ENCODE measurements at regions not wholly inside any gene's neighbourhood (a gene's known extent, or its start where the extent isn't known, plus 50 kb on each side); places are given as distances from the start of the nearest gene placed in this dataset.
"Not testable (repeated sequence)": the region's sequence is repeated elsewhere in the genome, so short reads cannot be mapped to it uniquely, and the experiment has no call there.

DNA sequence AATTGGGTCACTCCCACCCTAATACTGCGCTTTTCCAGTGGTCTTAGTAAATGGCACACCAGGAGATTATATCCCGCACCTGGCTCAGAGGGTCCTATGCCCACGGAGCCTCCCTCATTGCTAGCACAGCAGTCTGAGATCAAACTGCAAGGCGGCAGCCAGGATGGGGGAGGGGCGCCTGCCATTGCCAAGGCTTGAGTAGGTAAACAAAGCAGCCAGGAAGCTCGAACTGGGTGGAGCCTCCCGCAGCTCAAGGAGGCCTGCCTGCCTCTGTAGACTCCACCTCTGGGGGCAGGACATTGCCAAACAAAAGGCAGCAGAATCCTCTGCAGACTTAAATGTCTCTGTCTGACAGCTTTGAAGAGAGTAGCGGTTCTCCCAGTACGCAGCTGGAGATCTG, 52.4 kb upstream of the PMPCB start:
- DNase-seq = peak; percentile 33 to 51

DNA sequence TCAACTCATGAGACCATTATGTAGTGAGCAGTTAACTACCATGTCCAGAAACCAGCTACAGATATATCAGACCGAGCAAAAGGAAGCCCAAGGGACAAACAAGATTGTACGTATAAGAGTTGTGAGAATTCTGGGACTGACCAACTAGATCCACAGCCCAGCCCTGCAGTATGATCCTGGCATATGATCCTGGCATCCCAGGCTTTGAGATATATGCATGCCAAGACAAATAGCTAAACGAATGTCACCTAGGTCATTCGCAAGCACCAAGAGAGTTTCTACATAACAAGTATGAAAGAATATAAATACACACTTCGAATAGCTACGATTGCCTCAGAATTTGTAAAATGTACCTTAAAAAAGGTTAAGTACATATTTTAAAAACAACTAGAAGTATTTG, 56.4 kb upstream of the PMPCB start:
- DNase-seq = no peak

DNA sequence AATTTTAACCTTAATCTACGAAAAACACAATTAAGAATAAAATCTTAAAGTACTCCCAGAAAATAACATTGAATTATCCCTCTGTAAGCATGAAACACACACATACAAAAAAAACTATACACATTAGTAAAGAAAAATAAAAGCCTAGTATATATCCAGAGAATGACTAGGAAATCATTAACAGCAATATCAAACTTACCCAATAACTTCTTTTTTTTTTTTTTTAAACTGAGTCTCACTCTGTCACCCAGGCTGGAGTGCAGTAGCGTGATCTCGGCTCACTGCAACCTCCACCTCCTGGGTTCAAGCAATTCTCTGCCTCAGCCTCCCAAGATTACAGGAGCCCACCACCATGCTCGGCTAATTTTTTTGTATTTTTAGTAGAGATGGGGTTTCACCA, 61.4 kb upstream of the PMPCB start:
- not testable (repeated sequence) for DNase-seq

- DNase-seq = not testable (repeated sequence)
Measured at GRCh38 chr7:103234877-103235276, 62.4 kb upstream of the PMPCB start.

DNA sequence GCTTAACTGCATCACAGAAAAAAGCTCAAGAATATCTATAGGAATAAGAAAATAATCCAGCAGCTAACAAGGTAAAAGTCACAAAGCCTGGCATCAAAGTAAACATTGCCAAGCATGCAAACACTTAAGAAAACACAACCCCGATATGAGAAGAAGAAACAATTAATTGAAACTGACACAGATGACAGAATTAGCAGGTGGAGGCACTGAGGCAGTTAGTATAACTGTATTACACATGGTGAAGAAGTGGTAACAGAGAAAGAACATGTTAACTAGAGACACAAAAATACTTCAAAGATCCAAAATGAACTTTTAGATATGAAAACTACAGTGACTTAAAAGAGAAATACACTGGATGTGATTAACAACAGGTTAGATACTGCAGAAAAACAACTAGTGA, 69.4 kb upstream of the PMPCB start:
- not testable (repeated sequence) for DNase-seq

DNA sequence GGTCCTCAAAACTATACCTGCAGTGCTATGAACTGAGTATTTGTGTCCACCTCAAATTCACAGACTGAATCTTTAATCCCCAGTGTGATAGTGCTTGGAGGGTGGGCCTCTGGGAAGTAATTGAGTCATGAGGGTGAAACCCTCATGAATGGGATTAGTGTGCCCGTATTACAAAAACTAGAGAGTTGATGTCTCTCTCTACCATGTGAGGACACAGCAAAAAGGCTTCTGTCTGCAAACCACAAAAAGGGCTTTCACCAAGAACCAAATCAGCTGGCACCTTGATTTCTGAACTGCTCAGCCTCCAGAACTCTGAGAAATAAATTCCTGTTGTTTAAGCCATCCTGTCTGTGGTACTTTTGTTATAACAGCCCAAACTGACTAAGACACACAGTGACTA, 71.4 kb upstream of the PMPCB start:
- DNase-seq = not testable (repeated sequence)

DNA sequence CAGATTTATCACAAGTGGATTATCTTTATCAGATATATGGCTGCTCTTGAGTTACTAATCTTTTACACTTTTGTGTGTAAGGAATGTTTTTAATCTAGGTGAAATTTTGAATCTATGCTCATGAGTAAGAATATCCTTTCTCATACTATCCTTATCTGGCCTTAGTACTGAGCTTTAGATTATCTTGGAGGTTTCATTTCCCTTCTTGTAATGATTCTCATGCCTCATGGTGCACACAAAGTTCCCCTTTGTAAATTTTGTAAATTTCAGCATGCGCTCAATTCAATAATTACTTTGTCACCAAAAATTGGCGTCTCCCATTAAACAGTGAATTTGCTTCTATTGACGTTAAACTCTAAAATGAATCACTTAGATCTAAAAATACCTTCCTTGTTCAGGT, 74.2 kb upstream of the NAPEPLD start:
- DNase-seq = not testable (repeated sequence)

DNA sequence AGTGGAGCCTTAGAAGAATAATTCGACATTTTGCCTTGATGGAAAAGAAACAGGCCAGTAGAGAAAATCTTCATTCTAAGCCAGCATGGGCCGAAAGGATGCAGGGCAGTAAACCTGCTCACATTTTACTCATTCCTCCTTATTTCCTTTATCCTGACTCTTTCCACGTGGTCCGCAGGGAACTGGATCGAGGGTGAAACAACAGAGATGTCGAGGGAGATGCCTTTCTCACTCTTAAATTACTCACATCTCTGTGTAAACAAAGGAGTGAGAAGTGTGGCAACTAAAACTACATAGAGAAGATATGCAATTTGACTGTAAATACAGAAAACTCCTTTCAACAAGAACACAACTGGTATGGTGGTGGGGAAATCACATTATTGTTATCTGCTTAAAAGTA, 62.1 kb upstream of the NAPEPLD start:
- DNase-seq = not testable (repeated sequence)

DNA sequence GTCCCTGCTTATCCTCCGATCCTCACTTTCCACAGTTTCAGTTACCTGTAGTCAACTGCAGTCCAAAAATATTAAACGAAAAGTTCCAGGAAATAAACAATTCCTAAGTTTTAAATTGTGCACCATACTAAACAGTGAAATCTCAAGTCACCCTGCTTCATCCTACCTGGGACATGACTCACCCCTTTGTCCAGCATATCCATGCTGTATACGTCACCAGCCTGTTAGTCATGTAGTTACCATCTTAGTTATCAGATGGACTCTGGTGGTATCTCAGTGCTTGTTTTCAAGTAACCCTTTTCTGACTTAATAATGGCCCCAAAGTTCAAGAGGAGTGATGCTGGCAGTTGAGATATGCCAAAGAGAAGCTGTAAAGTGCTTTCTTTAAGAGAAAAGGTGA, 50.3 kb upstream of the NAPEPLD start:
- not testable (repeated sequence) for DNase-seq

Measured in SHP77 (cell line).